Epithelial cell of proximal tubule (primary cell): ENCODE measurements at regions not wholly inside any gene's neighbourhood (a gene's known extent, or its start where the extent isn't known, plus 50 kb on each side); places are given as distances from the start of the nearest gene placed in this dataset.
"Not testable (repeated sequence)": the region's sequence is repeated elsewhere in the genome, so short reads cannot be mapped to it uniquely, and the experiment has no call there.

Experiments used
- DNase-seq: peaks from one replicate; pipeline ENCODE4 v3.0.0-alpha.2; 2011; ENCODE audit warnings: low read depth
- H3K4me3 ChIP-seq: 2 replicates; pipeline ENCODE4 v1.5.1; 2011; ENCODE audit warnings: low read depth, mild to moderate bottlenecking, low read length
- CTCF ChIP-seq: conservative IDR thresholded peaks from 2 replicates; pipeline ENCODE4 v1.5.1; 2012; ENCODE audit warnings: low read depth, mild to moderate bottlenecking, low read length

DNA sequence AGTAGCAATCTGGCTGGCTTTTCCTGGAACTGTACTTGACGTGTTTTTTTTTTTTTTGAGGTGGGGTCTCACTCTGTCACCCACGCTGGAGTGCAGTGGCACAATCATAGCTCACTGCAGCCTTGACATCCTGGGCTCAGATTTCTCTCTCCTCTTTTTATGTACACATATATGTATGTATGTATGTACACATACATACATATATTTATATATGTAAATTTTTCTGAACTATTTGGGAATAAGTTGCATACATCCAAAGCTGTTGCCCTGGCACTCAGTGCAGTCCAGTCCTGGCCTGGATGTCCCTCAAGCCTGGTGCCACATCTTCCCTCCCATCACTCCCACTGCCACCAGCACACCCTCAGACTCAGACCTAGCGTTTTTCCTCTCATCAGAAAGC, 89.0 kb upstream of the SHISA3 start:
- no peak for DNase-seq
- H3K4me3 ChIP-seq: no peak overlapping the region
- TF ChIP-seq CTCF: no peak

- no peak for DNase-seq
- no peak for TF ChIP-seq CTCF
- H3K4me3 ChIP-seq: no peak overlapping the region
Measured at GRCh38 chr4:42309361-42310260, 87.7 kb upstream of the SHISA3 start.

DNA sequence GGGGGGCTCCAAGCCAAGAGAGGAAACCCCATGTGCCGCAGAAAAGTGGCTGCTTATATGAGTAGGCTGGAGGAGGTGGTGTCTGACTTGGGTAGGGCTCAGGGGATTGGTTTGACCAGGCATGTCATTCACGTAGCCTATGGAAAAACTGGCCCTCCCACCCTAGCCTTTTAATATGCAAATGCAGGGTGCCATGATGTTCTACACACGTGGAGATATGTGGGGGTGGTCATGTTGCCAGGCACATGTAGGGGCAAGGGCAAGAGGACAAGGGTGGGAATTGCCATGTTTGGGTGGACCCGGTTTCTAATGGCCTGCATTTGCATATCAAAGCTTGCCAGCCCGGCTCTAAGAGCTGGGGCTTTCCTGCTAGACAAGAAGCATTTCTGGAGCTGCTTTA, 86.9 kb upstream of the SHISA3 start:
- no peak for TF ChIP-seq CTCF
- no peak for DNase-seq
- H3K4me3 ChIP-seq: no peak overlapping the region

DNA sequence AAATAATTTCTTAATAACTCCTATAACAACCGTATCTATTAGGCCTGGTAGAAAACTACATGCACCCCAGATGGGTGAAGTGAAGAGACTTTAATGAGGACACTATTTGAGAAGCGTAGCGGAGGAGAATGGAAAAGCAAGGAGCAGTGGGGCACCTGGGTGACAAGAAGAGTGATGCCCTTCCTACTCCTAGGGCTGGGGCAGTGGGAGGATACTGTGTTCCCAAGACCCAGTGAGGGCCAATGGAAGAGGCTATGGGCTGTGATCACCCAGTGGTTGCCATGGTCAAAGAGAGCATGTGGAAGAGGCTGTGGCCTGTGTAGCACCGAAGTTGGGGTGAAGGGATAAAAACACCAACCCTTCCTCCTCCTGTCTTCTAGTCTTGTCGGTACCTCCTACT, 86.5 kb upstream of the SHISA3 start:
- no peak overlapping the region for H3K4me3 ChIP-seq
- no peak for TF ChIP-seq CTCF
- no peak for DNase-seq

DNA sequence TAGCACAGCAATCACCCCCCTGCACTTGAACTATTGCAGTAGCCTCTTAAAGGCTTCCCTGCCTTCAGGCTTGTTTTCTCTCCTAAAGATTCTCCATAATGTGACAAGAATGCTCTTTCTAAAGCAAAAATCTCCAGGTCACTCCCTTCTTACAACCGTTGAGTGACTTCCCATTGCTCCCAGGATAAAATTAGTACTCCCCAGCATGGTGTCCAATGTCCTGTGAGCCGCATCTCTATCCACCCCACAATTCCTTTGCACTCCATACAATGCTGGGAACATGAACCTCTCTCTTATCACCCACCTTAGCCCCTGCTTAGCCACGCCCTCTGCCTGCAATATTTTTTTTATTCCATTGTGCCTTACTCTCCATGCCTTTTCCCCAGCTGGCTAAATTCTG, 85.7 kb upstream of the SHISA3 start:
- DNase-seq: no peak
- TF ChIP-seq CTCF: no peak
- no peak overlapping the region for H3K4me3 ChIP-seq

DNA sequence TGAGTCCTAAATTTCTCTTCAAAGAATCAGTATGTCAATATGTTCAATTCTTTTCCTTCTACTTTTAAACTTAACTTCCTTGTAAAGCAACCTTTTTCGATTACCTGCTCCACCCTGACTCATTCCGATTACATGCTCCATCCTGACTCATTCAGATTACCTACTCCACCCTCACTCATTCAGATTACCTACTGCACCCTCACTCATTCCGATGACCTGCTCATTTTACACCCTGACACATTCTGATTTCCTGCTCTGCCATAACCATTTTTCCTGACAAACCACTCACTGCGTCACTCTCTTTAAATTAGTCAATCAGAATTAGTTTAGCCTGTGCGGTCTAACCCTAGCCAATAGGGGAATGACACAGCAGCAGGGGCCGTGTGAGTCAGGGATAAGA, 83.9 kb upstream of the SHISA3 start:
- DNase-seq, H3K4me3 ChIP-seq: not testable (repeated sequence)

DNA sequence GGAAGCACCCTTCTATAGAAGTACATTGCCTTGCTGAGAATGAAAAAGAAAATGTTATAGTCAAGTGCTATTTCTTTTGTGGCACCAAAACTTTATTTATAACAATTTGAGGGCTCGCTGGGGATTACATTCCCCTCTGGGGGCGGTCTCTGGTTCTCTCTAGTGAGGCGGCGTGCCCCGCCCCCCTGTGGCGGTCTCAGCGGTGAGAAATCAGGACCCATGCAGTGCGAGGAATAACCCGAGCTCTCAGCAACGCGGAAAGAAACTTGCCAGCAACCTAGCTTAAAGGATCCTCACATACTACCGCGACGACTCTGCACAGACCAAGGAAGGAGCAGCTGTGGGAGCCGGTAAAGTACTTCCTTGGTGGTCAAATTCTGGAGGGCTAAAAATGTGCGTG, 83.4 kb upstream of the SHISA3 start:
- H3K4me3 ChIP-seq: no peak overlapping the region
- TF ChIP-seq CTCF: no peak
- DNase-seq: no peak
